Right forelimb (tissue), 1 donor: ENCODE measurements at regions not wholly inside any gene's neighbourhood (a gene's known extent, or its start where the extent isn't known, plus 50 kb on each side); places are given as distances from the start of the nearest gene placed in this dataset.

Experiments used
- DNase-seq: peaks from one replicate; pipeline ENCODE4 v3.0.0-alpha.2; 2018

DNA sequence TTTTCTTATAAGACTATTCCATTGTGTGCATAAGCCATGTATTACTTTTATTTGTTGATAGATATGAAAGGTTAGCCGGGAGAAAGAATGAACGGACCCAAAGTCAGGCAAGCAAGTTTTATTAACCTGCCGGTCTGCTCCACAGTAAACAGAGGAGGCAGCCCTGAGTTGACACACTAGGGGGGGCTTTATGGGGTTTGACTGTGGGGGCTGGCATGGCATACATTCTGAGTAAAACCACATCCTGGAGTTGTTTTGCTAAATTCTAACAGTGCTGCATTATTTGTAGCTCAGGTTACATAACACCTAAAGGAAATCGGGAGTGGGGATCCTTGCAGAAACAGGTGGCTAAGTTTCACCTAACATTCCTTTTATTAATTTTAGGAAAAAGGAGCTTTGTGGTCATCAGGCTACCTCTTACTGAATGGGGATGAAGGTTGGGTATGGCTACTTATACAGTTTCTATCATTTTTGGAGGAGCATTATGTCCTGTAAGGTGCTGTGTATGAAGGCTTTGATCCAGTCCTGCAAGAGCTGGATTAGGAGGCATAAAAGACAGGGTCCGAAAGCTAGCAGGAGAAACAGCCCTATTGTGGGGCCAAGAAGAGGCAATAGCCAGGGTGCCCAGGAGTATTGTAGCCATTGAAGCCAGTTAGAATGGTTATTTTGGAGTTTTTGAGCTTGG is 107.4 kb upstream of the USP9Y start:
- DNase-seq = no peak

DNA sequence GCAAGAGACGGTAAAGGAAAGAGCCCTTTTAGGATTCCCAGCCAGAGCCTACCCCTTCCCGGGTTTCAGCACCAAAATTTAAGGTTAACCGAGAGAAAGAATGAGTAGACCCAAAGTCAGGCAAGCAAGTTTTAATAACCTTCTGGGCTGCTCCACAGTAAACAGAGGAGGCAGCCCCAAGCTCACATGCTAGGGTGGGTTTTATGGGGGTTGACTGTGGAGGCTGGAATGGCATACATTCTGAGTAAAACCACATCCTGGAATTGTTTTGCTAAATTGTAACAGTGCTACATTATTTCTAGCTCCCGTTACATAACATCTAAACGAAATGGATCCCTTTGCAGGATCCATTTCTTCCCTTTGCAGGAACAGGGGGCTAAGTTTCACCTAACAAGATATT is 102.2 kb upstream of the USP9Y start:
- DNase-seq = no peak

DNA sequence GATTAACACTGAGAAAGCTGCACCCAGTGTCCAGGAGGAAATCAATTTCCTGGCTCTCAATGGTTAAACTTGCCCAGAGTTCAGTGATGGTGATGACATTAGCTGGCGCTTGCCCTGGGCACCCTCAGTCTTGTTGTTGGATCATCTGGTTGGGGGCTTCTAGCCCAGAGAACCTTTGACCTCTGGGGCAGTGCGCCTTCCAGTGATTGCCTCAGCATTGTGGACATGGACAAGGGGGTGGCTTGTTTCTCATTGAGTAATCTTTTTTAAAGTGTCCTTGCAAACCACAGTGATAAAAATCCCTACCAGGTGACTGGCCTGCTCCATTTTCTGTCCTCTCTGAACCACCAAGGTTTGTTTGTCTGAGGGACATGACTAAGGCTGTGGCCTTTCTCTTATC is 95.6 kb upstream of the USP9Y start:
- DNase-seq = no peak

DNA sequence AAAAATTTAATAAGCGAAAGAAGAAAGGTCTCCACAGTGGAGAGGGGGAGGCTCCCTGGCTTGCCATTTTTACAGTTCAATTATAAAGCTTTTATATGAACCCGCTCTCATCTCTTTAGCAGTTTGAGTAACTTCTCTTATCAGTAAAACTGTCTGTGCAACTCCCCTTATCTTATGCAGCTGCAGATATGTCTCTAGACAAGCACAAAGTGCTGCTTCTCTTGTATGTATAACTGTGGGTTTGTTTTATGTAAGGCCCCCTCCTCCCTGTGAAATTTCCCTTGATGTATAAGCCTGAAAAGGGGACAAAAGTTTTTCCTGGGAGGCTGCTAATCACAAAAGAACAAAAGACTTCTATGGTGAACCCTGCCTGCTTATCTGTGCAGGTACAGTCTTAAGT is 90.2 kb upstream of the USP9Y start:
- no peak for DNase-seq

DNA sequence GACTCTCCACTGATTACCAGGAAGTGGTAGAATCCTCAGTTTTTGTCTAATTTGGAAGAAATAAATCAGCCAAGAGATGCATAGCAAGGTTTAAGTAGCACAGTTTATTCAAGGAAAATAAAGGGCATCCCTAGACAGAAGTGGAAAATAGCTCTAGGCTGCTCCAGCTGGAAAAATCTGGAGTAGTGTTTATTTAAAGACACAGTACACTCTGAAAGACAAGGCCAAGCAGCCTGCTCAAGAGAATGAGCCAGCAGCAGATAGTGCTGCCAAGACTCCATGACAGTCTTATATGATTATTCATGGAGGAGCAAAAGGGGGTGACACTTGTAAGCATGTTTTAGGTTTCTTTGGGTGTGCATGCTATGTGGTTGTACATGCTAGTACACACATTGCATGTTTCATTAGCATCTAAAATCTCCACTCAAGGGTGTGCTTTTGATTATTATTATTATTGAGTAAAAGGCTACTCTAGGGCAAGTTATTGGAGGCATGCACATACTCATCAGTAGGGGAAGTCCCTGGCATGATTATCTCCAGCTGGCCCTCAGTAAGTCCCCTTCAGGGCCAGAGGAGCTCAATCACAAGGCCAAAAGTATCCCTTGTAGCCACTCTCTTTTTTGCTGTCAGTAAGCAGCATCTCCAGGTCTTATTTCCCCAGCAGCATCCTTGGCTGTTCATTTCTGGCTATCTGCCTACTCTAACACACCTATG is 85.1 kb upstream of the USP9Y start:
- DNase-seq = no peak

DNA sequence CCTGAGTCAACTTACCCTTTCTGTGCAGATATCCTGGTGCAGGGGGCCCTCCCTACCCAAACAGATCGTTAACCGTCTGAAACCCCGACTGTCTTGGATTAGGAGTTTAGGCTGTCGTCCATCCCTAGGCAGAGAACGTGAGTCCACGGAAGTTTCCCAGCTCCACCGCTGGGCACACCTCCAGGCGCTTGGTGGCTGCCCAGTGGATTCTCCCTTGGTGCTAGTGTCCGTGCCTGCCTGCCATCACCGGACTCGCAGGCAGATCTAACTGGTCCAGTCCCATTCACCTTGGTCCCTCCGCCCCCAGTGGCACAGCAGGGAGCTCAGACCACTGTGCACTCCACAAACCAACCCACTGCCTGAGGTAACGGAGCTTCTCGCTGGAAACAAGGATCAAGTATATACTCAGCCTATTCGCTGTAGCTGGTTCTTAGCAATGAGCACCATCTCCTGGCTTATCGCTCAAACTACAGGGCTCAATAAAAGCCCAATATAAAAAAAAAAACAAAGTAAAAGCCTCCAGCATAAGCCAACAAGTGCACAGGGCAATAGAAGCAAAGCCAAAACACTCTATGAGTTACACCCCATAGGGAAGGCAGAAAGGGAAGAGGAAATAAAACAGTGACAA is 79.5 kb upstream of the USP9Y start:
- peak; percentile 42 for DNase-seq

DNA sequence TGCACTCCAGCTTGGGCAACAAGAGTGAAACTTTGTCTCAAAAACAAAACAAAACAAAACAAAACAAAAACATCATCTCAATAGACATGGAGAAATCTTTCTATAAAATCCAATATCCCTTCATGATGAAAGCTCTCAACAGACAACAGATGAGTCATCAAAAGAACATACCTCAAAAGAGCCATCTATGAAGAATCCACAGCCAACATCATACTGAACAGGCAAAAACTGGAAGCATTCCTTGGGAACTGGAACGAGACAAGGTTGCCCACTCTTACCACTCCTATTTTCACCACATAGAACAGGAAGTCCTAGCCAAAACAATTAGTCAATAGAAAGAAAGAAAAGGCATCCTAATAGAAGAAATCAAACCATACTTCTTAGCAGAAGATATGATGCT is 77.8 kb upstream of the USP9Y start:
- no peak for DNase-seq

DNA sequence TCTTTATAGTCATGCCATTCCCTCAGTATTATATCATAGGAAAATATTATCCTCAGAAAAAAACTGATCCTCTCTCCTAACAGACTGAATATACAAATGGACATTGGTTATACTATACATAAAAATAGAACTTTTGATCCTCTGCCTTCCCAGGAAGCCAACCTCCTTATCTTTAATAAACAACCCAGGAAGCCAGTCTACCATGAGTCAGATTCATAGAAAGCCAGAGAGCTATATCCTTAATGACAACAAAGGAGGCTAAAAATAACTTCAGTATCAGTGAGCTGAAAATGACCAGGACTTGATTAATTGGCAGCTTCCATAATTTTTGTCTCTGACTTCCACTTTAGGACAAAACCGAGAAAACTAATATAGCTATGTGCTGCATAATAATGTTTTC is 58.0 kb upstream of the USP9Y start:
- no peak for DNase-seq

DNA sequence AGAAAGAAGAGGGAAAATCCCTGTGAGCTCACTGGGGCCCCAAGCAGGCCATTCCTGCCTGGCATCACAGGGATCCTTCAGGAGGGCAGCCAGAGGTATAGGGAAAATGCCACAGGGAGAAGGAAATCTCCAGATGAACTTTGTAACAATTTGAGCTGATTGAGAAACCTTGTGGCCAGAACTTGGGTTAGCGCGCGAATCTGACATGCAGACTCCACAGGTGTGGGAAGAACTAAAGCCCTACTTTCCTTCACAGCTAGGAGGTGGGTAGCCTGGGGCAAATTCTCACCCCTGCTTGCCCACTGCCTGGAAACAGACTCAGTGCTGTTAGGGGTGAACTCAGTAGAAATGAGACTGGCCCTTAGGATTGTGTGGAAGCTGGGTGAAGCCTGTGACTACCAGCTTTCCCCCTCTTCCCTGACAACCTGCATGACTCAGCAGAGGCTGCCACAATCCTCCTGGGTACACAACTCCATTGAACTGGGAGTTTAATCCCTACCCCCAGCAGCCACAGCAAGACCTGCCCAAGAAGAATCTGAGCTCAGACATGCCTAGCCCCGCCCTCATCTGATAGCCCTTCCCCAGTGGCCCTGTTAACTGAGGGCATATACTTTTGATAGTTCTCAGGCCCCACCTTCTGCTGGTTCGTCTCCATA is 57.2 kb upstream of the USP9Y start:
- DNase-seq = no peak

DNA sequence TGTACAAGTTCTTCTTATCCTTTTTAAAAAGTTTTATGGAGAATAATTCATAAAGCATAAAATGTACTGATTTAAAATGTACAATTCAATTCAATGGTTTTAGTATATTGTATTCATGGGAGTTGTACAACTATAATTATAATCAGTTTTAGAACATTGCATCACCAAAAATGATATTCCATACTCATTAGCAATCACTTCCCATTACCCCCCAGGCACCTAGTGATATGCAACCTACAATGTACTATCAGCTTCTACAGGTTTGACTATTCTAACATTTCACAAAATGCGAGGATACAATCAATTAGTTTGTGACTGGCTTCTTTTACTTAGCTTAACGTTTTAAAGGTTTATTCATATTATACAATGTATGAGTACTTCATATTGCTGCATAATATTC is 49.9 kb upstream of the USP9Y start:
- no peak for DNase-seq
